ENCODE measurements at regions not wholly inside any gene's neighbourhood (a gene's known extent, or its start where the extent isn't known, plus 50 kb on each side); places are given as distances from the start of the nearest gene placed in this dataset.

- Histone ChIP-seq H3K27me3 (ENCODE audit: insufficient read depth, low read length, poor library complexity, severe bottlenecking) (no peaks in the 10 kb centered on the region), H3F3A (ENCODE audit: low read depth) (no peaks in the 10 kb centered on the region), H3K79me2 (ENCODE audit: insufficient read depth, low read length) (no peaks in the 10 kb centered on the region), H3K4me3 (ENCODE audit: low read length, poor library complexity, severe bottlenecking) (no peak overlapping the region), H4K20me1 (ENCODE audit: insufficient read depth, low read length, poor library complexity, severe bottlenecking) (no peaks in the 10 kb centered on the region), H3K4me1 (ENCODE audit: insufficient read depth, low read length, poor library complexity, severe bottlenecking) (no peaks in the 10 kb centered on the region), H3K9ac (ENCODE audit: low read depth, low read length, poor library complexity, severe bottlenecking) (no peak overlapping the region), H3K36me3 (ENCODE audit: insufficient read depth, low read length) (no peaks in the 10 kb centered on the region), H3K9me2 (replicated peaks; ENCODE audit: low read depth, low read length) (no peaks in the 10 kb centered on the region), H3K4me2 (ENCODE audit: low read depth, low read length, poor library complexity, severe bottlenecking) (no peak overlapping the region), H2AFZ (ENCODE audit: low read length) (no peak overlapping the region), H3K9me3 (ENCODE audit: insufficient read depth, low read depth, low read length) (0 out of 2 replicates have a peak, but pooled peaks cover 4% of the 10 kb centered on the region)
- no peak for TF ChIP-seq EZH2phosphoT487 (IDR thresholded peaks at IDR 0.05; ENCODE audit: borderline replicate concordance)
- no peak for TF ChIP-seq CTCF (conservative IDR thresholded peaks at IDR 0.05; ENCODE audit: low read length)
Observed at GRCh38 chr15:66921319-66921915, 144.0 kb upstream of the SMAD3 start.

DNA sequence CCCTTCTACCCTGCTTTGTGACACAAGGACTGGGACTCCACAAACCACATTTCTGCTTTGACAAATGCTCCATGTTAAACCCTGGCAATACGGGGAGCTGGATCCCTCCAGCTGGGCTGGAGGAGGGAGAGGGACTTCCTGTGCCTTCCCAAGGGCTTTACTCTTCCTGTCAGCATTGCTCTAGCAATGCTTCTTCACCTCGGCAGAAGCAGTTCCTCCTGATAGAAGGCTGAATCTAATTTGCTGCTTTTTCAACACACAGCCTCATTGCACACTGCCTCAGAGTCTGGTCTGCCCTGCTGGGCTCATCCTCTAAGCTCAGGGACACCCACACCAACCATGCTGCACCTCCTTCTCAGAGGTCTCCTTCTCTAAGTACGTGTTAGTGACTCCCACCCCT, 142.8 kb upstream of the SMAD3 start:
- Histone ChIP-seq H4K20me1 (ENCODE audit: insufficient read depth, low read length, poor library complexity, severe bottlenecking) (no peaks in the 10 kb centered on the region), H3K4me3 (ENCODE audit: low read length, poor library complexity, severe bottlenecking) (no peak overlapping the region), H3K9me3 (ENCODE audit: insufficient read depth, low read depth, low read length) (0 out of 2 replicates have a peak, but pooled peaks cover 4% of the 10 kb centered on the region), H3K4me2 (ENCODE audit: low read depth, low read length, poor library complexity, severe bottlenecking) (no peak overlapping the region), H3K79me2 (ENCODE audit: insufficient read depth, low read length) (no peaks in the 10 kb centered on the region), H2AFZ (ENCODE audit: low read length) (peak overlapping the region; percentile 81), H3F3A (ENCODE audit: low read depth) (no peaks in the 10 kb centered on the region), H3K27me3 (ENCODE audit: insufficient read depth, low read length, poor library complexity, severe bottlenecking) (no peaks in the 10 kb centered on the region), H3K9me2 (replicated peaks; ENCODE audit: low read depth, low read length) (no peaks in the 10 kb centered on the region), H3K4me1 (ENCODE audit: insufficient read depth, low read length, poor library complexity, severe bottlenecking) (no peaks in the 10 kb centered on the region), H3K9ac (ENCODE audit: low read depth, low read length, poor library complexity, severe bottlenecking) (peak overlapping the region; percentile 9), H3K36me3 (ENCODE audit: insufficient read depth, low read length) (no peaks in the 10 kb centered on the region)
- TF ChIP-seq EZH2phosphoT487 (IDR thresholded peaks at IDR 0.05; ENCODE audit: borderline replicate concordance) (no peak), CTCF (conservative IDR thresholded peaks at IDR 0.05; ENCODE audit: low read length) (no peak)

GRCh38 chr15:66923438-66923881, 141.9 kb upstream of the SMAD3 start:
- no peaks in the 10 kb centered on the region for H3K36me3 ChIP-seq (ENCODE audit: insufficient read depth, low read length)
- TF ChIP-seq EZH2phosphoT487 (IDR thresholded peaks at IDR 0.05; ENCODE audit: borderline replicate concordance) (no peak), CTCF (conservative IDR thresholded peaks at IDR 0.05; ENCODE audit: low read length) (peak; percentile 83)
- H3K4me2 ChIP-seq (ENCODE audit: low read depth, low read length, poor library complexity, severe bottlenecking), result peak overlapping the region; percentile 49
- peak overlapping the region; percentile 9 for H3K9ac ChIP-seq (ENCODE audit: low read depth, low read length, poor library complexity, severe bottlenecking)
- peak overlapping the region; percentile 52 for H3K4me3 ChIP-seq (ENCODE audit: low read length, poor library complexity, severe bottlenecking)
- no peaks in the 10 kb centered on the region for H3K27me3 ChIP-seq (ENCODE audit: insufficient read depth, low read length, poor library complexity, severe bottlenecking)
- no peaks in the 10 kb centered on the region for H3K79me2 ChIP-seq (ENCODE audit: insufficient read depth, low read length)
- no peaks in the 10 kb centered on the region for H4K20me1 ChIP-seq (ENCODE audit: insufficient read depth, low read length, poor library complexity, severe bottlenecking)
- H3K4me1 ChIP-seq (ENCODE audit: insufficient read depth, low read length, poor library complexity, severe bottlenecking), result no peaks in the 10 kb centered on the region
- no peaks in the 10 kb centered on the region for H3K9me3 ChIP-seq (ENCODE audit: insufficient read depth, low read depth, low read length)
- no peaks in the 10 kb centered on the region for H3K9me2 ChIP-seq (replicated peaks; ENCODE audit: low read depth, low read length)
- H2AFZ ChIP-seq (ENCODE audit: low read length), result peak overlapping the region; percentile 81
- no peaks in the 10 kb centered on the region for H3F3A ChIP-seq (ENCODE audit: low read depth)
